NCI-H748 (cell line): ENCODE measurements at regions not wholly inside any gene's neighbourhood (a gene's known extent, or its start where the extent isn't known, plus 50 kb on each side); places are given as distances from the start of the nearest gene placed in this dataset.
"Not testable (repeated sequence)": the region's sequence is repeated elsewhere in the genome, so short reads cannot be mapped to it uniquely, and the experiment has no call there.

Experiments
- DNase-seq: peaks from one replicate; lab custom pipeline; 2025; ENCODE audit not compliant: unreplicated experiment; lab: John Stamatoyannopoulos, UW

GRCh38 chr2:128413718-128414341 lies 95.2 kb upstream of the HS6ST1 start:
- DNase-seq, result no peak

GRCh38 chr2:128414351-128414750 lies 95.7 kb upstream of the HS6ST1 start:
- DNase-seq, result no peak

- DNase-seq, result no peak
These were observed 96.5 kb upstream of the HS6ST1 start for GRCh38 chr2:128414946-128415778.

GRCh38 chr2:128415779-128416061 lies 97.1 kb upstream of the HS6ST1 start:
- no peak for DNase-seq

- DNase-seq, result no peak
These were observed 97.6 kb upstream of the HS6ST1 start for GRCh38 chr2:128416109-128416785.

DNA sequence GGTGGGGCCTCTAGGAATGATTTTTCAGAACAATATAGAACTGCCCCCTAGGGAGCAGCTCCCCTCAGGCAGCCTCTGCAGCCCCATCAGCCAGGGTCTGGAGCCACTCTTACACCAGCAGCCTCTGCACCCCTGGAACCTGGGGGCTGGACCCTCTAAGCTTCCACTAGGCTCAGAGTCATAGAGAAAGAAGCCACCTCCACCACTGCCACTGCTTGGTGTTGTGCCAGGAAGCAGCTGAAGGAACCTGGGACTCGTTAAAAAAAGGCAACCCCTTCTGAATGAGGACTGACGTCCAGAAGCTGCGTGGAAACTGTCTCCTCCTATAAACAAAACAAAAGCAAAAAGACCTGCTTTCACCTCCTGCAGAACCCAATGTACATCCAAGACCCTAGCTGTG lies 98.1 kb upstream of the HS6ST1 start:
- DNase-seq, result no peak

GRCh38 chr2:128417264-128417663 lies 98.6 kb upstream of the HS6ST1 start:
- not testable (repeated sequence) for DNase-seq

DNA sequence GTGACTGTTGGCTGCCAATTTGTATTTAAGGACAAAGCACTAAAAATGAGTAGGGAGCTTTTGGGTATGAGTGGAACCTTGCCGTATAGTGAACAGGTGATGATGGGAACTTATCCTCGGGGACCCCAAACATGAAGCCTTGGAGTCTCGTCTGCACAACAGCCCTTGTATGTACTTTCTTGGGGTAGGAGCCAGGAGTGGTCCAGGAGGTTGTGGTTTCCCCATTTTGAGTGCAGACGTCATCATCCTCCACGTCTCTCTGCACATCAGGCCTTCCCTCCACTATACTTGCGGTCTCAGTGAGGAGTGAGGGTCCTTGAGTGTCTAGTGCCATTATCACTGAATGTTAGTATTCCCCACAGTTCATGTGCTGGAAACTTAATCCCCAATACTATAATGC lies 101.5 kb upstream of the HS6ST1 start:
- DNase-seq, result no peak

DNA sequence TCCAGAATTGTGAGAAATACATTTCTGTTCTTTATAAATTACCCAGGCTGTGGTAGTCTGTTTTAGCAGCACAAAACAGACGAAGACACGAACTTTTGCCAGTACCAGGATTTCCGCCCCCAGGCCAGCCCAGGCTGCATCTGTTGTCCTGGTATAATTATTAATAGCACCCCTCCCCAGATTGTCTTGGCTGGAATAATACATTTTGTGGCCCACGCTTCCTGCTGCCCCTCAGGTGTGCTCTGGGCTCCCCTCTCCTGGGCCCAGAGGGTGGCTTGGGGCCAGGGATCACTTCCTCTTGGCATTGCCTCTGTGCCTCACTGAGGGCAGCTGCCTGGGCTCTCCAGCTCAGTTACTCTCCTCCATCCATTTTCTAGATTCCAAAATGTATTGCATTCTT lies 102.1 kb upstream of the HS6ST1 start:
- DNase-seq, result no peak

DNA sequence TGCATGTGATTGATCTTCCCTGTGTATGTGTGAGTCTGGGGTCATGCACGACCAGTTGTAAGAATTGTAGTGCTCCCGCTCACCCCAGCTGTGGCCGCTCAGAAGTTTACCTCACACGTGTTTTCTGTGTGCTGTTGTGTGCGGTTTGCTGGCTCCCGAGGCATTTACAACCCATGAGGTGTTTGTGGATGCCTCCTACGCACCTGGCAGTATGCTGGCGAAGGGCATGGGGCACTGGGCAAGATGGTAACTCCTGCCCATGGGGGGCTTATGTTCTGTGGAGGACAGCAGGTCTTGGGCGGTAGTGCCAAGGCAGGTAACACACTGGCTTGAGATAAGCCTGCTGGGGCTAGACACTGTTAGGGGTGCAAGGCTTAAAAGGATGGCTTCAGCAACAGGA lies 102.6 kb upstream of the HS6ST1 start:
- no peak for DNase-seq

DNA sequence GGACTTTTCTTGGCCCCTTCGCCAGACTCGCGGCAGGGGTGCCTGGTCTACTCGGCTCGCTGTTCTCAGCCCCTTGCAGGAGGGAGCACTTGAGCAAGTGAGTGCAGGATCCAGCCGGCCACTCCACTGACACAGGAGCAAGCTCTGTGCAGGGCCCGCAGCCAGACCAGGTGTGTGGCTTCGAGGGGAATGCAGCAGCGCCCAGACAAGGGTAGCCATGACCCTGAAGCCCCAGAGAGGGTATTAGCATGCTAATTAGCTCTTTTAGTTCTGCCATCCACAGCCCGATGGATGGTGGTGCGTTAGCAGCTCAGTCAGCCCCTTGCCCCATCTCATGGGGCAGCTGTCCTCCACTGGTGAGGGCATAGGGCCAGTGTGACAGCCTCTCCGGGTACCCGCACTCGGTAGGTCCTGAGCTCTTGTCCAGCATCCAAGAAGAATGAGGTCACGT lies 103.2 kb upstream of the HS6ST1 start:
- no peak for DNase-seq

DNA sequence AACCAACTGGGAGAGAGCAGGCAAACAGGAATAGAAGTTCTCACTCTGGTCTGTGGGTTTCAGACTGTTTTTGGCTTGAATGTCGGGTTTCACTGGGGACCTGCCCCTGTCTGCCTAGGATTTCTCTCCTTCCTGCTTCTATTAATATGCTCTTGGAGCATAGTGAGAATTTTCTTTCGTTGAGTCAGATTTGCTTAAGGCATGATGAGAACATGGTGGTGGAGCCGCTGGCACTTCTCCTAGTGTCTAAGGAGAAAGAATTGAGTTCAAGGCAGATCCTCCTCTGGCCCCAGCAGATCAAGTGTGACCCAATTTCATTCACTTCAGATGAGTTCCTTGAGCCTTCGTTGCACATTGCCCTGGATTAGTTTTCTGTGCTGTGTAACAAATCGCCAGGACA lies 103.9 kb upstream of the HS6ST1 start:
- no peak for DNase-seq

DNA sequence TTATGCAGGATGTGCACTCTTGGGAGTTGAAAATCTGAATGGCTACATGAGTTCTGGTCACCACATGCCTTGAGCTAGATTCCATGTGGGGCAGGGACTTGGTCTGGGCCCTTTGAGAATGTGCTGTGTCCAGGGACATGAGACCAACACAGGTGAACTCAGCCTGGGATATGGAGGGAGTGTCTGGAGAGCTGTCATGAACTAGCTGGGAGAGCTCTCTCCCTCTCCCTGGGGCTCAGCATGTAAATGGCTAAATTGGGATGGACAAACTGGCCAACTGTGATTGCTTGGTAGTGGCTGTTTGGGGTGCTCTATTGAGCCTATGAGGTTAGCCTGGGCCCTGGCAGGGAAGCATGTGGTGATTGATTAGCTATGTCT lies 105.1 kb upstream of the HS6ST1 start:
- DNase-seq, result no peak

DNA sequence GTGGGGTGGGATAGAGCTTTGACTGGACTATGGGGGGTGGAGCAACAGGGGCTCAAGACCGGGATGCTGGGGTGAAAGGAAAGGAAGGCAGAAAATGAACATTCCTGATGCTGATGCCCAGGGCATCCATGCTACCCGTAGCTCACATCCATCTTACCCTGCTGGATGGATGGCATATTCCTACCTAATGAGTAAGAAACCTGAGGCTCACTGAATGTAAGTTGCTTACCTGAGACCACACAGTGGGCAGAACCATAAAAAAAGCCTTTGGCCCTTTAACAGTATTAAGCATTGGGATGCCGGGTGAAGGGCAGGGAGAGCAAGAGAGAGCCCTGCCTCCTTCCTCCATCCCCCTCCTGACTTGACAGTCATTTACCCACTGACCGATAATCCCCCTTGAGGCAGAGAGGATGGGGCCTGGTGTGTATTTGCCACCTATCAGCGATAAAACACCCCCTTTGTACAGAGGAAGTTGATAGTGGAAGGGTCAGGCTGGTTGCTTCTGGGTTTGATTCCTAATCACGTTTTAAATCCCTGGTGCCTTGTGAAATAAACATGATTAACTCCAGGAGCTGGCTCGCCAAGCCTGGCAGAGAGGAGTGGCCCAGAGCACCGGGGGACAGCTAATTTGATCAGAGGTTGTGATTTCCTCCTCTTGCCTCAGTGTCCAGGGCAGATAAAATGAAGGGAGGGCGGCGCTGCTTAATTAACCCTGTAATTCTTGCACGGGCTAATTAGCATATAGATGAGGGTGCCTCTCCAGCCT lies 105.9 kb upstream of the HS6ST1 start:
- no peak for DNase-seq

- DNase-seq, result no peak
These were observed 106.5 kb upstream of the HS6ST1 start for GRCh38 chr2:128425216-128425615.

- no peak for DNase-seq
These were observed 107.3 kb upstream of the HS6ST1 start for GRCh38 chr2:128425731-128426620.

- DNase-seq, result no peak
These were observed 108.7 kb upstream of the HS6ST1 start for GRCh38 chr2:128427413-128427755.

DNA sequence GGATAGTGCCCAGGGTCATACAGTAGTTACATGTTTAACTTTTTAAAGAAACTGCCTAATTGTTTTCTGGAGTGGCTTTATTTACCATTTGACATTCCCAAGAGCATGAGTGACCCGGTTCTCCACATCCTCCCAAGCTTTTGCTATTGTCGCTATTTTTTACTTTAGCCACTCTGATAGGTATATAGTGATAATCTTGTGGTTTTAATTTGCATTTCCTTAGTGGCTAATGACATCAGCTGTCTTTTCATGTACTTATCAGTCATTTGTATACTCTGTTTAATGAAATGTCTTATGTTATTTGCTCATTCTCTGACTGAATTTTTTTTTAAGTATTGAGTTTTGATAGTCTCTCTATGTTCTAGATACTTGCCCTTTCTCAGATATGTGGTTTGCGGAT lies 109.7 kb upstream of the HS6ST1 start:
- DNase-seq, result no peak

DNA sequence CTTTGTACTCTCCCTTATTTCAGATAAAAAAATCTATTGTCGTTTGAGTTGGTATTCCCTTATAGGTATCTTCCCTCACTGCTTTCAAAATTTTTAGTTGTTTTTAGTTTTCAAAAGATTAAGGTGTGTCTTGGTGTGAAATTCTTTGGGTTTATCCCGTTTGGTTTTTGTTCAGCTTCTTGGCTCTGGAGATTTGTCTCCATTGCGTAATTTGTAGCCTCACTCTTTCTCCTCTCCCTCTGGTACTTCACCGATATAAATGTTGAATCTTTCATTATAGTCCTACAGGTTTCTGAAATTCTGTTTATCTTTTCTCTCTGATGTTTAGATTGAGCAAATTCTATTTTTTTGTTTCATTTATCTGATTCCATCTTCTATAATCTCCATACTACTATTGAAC lies 113.8 kb upstream of the HS6ST1 start:
- no peak for DNase-seq

DNA sequence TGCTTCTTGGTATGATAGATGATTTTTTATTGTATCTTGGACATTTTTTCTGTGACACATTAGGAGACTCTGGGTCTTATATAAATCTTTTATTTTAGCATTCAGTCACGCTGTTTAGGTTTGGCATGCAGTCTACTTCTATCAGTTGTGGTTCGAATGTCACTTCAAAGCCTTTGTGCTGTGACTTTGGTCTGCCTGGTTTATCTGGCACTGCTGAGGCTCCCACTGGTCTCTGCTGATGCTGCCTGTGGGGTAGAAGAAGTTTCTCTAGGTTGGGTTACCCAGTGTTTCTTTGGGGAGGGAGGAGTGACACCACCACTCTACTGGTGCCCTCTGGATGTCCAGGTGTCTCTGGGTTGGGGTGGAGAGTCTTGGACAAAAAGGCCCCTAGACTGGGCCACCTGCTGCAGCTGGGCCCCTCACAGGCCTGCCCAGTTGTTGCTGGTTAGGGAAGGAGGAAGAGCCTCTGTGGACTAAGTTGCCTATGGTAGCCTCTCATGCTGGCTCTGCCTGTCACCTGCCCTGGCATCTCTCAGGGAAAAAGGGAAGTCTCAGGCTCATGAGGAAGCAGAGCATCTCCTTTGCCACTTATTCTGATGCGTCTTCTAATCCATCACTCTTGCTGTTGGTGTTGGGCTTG lies 115.4 kb upstream of the HS6ST1 start:
- DNase-seq, result no peak
